ENCODE measurements at regions not wholly inside any gene's neighbourhood (a gene's known extent, or its start where the extent isn't known, plus 50 kb on each side); places are given as distances from the start of the nearest gene placed in this dataset.

GRCh38 chr2:129087133-129087813 is 768.6 kb upstream of the HS6ST1 start:
- no peaks in the 10 kb centered on the region for H3K36me3 ChIP-seq (ENCODE audit: control insufficient read depth, insufficient read depth, low read length)
- no peak overlapping the region for H3K27ac ChIP-seq (ENCODE audit: insufficient read depth, low read depth, low read length, poor library complexity, severe bottlenecking)
- H3K27me3 ChIP-seq (ENCODE audit: control insufficient read depth, insufficient read depth, low read length, poor library complexity, severe bottlenecking), result no peaks in the 10 kb centered on the region
- H3K9me3 ChIP-seq (ENCODE audit: control insufficient read depth, low read length), result no peaks in the 10 kb centered on the region
- H3K4me3 ChIP-seq (ENCODE audit: insufficient read depth, low read depth, low read length), result no peak overlapping the region
- no peaks in the 10 kb centered on the region for H3K4me1 ChIP-seq (ENCODE audit: control insufficient read depth, insufficient read depth, low read length)
- 88 to 95% methylated on average over 2 of the region's 2 CpGs for WGBS, 2 experiments

DNA sequence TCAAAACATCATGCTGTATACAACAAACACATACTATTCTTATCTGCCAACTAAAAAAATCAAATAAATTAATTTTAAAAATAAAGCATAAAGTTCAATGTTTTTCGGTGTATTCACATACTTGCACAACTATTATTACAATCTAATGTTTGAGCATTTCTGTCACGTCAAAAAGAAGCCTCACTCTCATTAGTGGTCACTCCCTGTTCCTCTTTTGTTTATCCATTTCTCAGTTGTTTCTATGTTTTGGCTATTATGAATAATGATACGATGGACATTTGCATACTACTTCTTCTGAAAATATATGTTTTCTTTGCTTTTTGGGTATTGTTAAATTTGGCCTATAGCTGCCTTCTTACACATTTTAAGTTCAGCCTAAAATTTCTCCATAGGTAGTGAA is 773.0 kb upstream of the HS6ST1 start:
- Histone ChIP-seq H3K4me3 (ENCODE audit: insufficient read depth, low read depth, low read length) (no peak overlapping the region), H3K4me1 (ENCODE audit: control insufficient read depth, insufficient read depth, low read length) (no peaks in the 10 kb centered on the region), H3K27ac (ENCODE audit: insufficient read depth, low read depth, low read length, poor library complexity, severe bottlenecking) (no peak overlapping the region), H3K9me3 (ENCODE audit: control insufficient read depth, low read length) (no peaks in the 10 kb centered on the region), H3K27me3 (ENCODE audit: control insufficient read depth, insufficient read depth, low read length, poor library complexity, severe bottlenecking) (no peaks in the 10 kb centered on the region), H3K36me3 (ENCODE audit: control insufficient read depth, insufficient read depth, low read length) (no peaks in the 10 kb centered on the region)
- WGBS, 2 experiments, result 84 to 100% methylated on average over 2 of the region's 3 CpGs

GRCh38 chr2:129092956-129093355 is 774.3 kb upstream of the HS6ST1 start:
- H3K4me3 ChIP-seq (ENCODE audit: insufficient read depth, low read depth, low read length), result no peak overlapping the region
- H3K9me3 ChIP-seq (ENCODE audit: control insufficient read depth, low read length), result no peaks in the 10 kb centered on the region
- no peaks in the 10 kb centered on the region for H3K4me1 ChIP-seq (ENCODE audit: control insufficient read depth, insufficient read depth, low read length)
- no peaks in the 10 kb centered on the region for H3K27me3 ChIP-seq (ENCODE audit: control insufficient read depth, insufficient read depth, low read length, poor library complexity, severe bottlenecking)
- 85 to 86% methylated on average over 5 of the region's 5 CpGs for WGBS, 2 experiments
- no peak overlapping the region for H3K27ac ChIP-seq (ENCODE audit: insufficient read depth, low read depth, low read length, poor library complexity, severe bottlenecking)
- no peaks in the 10 kb centered on the region for H3K36me3 ChIP-seq (ENCODE audit: control insufficient read depth, insufficient read depth, low read length)

- H3K27ac ChIP-seq (ENCODE audit: insufficient read depth, low read depth, low read length, poor library complexity, severe bottlenecking), result no peak overlapping the region
- no peaks in the 10 kb centered on the region for H3K9me3 ChIP-seq (ENCODE audit: control insufficient read depth, low read length)
- peaks cover 53% of the 10 kb centered on the region for H3K27me3 ChIP-seq (ENCODE audit: control insufficient read depth, insufficient read depth, low read length, poor library complexity, severe bottlenecking)
- 100% methylated on average over 2 of the region's 2 CpGs for WGBS, 2 experiments
- H3K4me3 ChIP-seq (ENCODE audit: insufficient read depth, low read depth, low read length), result no peak overlapping the region
- no peaks in the 10 kb centered on the region for H3K36me3 ChIP-seq (ENCODE audit: control insufficient read depth, insufficient read depth, low read length)
- H3K4me1 ChIP-seq (ENCODE audit: control insufficient read depth, insufficient read depth, low read length), result no peaks in the 10 kb centered on the region
Observed at GRCh38 chr2:129101186-129101585, 782.5 kb upstream of the HS6ST1 start.

DNA sequence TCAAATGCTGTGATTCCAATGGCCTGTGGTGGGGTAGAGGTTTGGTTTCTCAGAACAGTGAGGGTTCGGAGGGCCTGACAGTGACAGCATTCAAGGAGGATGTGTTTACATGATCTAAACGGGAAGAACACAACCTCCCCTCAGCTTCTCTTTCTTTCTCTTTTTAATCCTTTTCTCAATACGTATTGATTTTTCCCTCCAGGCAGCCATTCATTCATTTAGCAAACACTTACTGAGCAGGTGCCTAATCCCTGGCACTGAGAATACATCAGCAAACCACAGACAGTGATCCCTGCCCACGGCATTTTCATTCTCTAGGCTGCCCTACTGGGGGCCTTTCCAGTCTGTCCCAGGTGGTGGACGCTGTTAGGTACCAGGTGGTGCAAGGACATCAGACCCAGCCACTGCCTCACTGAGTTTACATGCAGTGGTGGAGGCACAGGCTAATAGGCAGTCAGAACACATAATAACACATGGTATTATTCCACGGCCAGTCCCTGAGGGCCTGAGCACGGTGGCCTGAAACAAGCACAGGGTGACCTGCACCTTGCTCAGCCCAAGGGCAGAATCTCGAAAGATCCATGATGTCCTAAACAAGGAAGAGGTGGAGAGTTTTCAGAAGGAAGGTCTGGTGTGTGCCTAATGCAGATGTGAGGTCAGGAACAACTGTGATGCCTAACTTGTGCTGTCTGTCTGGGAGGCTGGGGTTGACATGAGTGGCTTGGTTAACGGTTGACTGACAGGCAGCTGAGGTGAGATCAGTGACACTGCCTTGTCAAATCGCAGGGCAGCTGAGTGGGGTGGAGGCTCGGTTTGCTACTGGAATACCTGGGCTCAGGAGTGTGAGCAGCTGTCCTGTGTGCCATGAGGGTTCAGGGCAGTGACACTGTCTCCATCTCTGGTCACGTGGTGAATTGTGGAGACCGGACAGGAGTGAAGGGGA is 785.5 kb upstream of the HS6ST1 start:
- Histone ChIP-seq H3K27ac (ENCODE audit: insufficient read depth, low read depth, low read length, poor library complexity, severe bottlenecking) (no peak overlapping the region), H3K4me3 (ENCODE audit: insufficient read depth, low read depth, low read length) (no peak overlapping the region), H3K9me3 (ENCODE audit: control insufficient read depth, low read length) (no peaks in the 10 kb centered on the region), H3K27me3 (ENCODE audit: control insufficient read depth, insufficient read depth, low read length, poor library complexity, severe bottlenecking) (peaks cover 59% of the 10 kb centered on the region), H3K36me3 (ENCODE audit: control insufficient read depth, insufficient read depth, low read length) (no peaks in the 10 kb centered on the region), H3K4me1 (ENCODE audit: control insufficient read depth, insufficient read depth, low read length) (no peaks in the 10 kb centered on the region)
- 59 to 61% methylated on average over 13 of the region's 13 CpGs for WGBS, 2 experiments

DNA sequence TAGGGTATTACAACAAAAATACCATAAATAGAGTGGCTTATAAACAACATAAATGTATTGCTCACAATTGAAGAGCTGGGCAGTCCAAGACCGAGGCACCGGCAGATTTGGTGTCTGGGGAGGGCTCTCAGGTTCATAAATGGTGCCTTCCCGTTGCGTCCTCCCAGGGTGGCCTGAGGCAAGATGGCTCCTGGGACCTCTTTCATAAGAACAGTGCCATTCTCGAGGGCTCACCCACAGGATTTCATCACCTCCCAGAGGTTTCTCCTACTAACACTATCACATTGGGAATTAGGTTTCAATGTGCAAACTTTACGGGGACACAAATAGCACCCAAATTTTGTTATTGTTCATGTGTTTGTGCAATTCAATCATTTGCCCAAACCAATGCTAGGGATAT is 793.5 kb upstream of the HS6ST1 start:
- H3K36me3 ChIP-seq (ENCODE audit: control insufficient read depth, insufficient read depth, low read length), result no peaks in the 10 kb centered on the region
- H3K4me1 ChIP-seq (ENCODE audit: control insufficient read depth, insufficient read depth, low read length), result no peaks in the 10 kb centered on the region
- H3K27ac ChIP-seq (ENCODE audit: insufficient read depth, low read depth, low read length, poor library complexity, severe bottlenecking), result no peak overlapping the region
- no peak overlapping the region for H3K4me3 ChIP-seq (ENCODE audit: insufficient read depth, low read depth, low read length)
- H3K27me3 ChIP-seq (ENCODE audit: control insufficient read depth, insufficient read depth, low read length, poor library complexity, severe bottlenecking), result no peaks in the 10 kb centered on the region
- no peaks in the 10 kb centered on the region for H3K9me3 ChIP-seq (ENCODE audit: control insufficient read depth, low read length)
- WGBS, 2 experiments, result 93% methylated on average over 6 of the region's 6 CpGs

- Histone ChIP-seq H3K4me1 (ENCODE audit: control insufficient read depth, insufficient read depth, low read length) (no peaks in the 10 kb centered on the region), H3K36me3 (ENCODE audit: control insufficient read depth, insufficient read depth, low read length) (no peaks in the 10 kb centered on the region), H3K27ac (ENCODE audit: insufficient read depth, low read depth, low read length, poor library complexity, severe bottlenecking) (no peak overlapping the region), H3K27me3 (ENCODE audit: control insufficient read depth, insufficient read depth, low read length, poor library complexity, severe bottlenecking) (no peaks in the 10 kb centered on the region), H3K4me3 (ENCODE audit: insufficient read depth, low read depth, low read length) (no peak overlapping the region), H3K9me3 (ENCODE audit: control insufficient read depth, low read length) (no peaks in the 10 kb centered on the region)
- 92 to 97% methylated on average over 3 to 6 of the region's 6 CpGs for WGBS, 2 experiments
Observed at GRCh38 chr2:129113776-129114175, 795.1 kb upstream of the HS6ST1 start.

DNA sequence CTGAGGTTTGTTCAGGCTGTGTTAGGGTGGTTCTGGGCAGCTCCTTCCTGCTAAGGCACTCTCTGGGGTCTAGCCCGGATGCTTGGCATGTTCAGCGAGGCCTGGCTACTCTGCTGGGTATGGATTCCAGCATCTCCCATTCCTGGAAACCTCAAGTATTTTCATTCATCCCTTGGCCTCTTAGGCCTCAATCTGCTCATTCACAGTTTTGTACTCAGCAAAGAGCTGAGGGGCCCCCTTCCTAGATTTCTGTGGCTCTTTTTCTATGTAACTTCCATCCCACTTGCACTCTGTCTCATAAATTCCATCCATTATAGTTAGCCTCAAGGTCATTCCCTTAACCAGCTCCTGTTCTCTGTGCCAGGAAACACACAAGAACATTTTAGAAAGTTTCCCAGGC is 798.8 kb upstream of the HS6ST1 start:
- Histone ChIP-seq H3K36me3 (ENCODE audit: control insufficient read depth, insufficient read depth, low read length) (no peaks in the 10 kb centered on the region), H3K9me3 (ENCODE audit: control insufficient read depth, low read length) (no peaks in the 10 kb centered on the region), H3K27ac (ENCODE audit: insufficient read depth, low read depth, low read length, poor library complexity, severe bottlenecking) (no peak overlapping the region), H3K4me3 (ENCODE audit: insufficient read depth, low read depth, low read length) (no peak overlapping the region), H3K4me1 (ENCODE audit: control insufficient read depth, insufficient read depth, low read length) (no peaks in the 10 kb centered on the region), H3K27me3 (ENCODE audit: control insufficient read depth, insufficient read depth, low read length, poor library complexity, severe bottlenecking) (no peaks in the 10 kb centered on the region)
- 94 to 100% methylated on average over 2 of the region's 2 CpGs for WGBS, 2 experiments

- no peak overlapping the region for H3K4me3 ChIP-seq (ENCODE audit: insufficient read depth, low read depth, low read length)
- H3K9me3 ChIP-seq (ENCODE audit: control insufficient read depth, low read length), result no peaks in the 10 kb centered on the region
- H3K27ac ChIP-seq (ENCODE audit: insufficient read depth, low read depth, low read length, poor library complexity, severe bottlenecking), result no peak overlapping the region
- no peaks in the 10 kb centered on the region for H3K4me1 ChIP-seq (ENCODE audit: control insufficient read depth, insufficient read depth, low read length)
- no peaks in the 10 kb centered on the region for H3K36me3 ChIP-seq (ENCODE audit: control insufficient read depth, insufficient read depth, low read length)
- H3K27me3 ChIP-seq (ENCODE audit: control insufficient read depth, insufficient read depth, low read length, poor library complexity, severe bottlenecking), result no peaks in the 10 kb centered on the region
Observed at GRCh38 chr2:129118296-129118695, 799.6 kb upstream of the HS6ST1 start.

DNA sequence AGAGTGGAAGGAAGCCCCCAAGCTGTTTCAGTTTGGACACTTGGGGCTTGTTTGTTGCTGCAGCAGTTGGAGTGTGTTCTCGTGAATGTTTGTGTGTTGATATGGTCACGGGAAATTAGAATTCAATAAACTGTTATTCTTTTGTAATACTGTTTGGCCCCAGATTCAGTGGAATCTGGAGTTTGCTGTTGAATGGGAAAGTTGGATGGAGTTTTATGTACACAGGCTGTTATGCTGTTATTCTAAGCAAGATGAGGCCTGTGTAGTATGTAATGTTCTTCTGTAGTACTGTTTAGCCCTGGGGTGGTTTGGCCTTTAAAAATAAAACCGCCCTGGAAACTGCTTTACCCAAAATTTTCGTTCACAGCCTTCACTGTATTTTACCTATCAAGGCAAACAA is 810.4 kb upstream of the HS6ST1 start:
- Histone ChIP-seq H3K36me3 (ENCODE audit: control insufficient read depth, insufficient read depth, low read length) (no peaks in the 10 kb centered on the region), H3K27me3 (ENCODE audit: control insufficient read depth, insufficient read depth, low read length, poor library complexity, severe bottlenecking) (no peaks in the 10 kb centered on the region), H3K9me3 (ENCODE audit: control insufficient read depth, low read length) (no peaks in the 10 kb centered on the region), H3K4me1 (ENCODE audit: control insufficient read depth, insufficient read depth, low read length) (no peaks in the 10 kb centered on the region), H3K27ac (ENCODE audit: insufficient read depth, low read depth, low read length, poor library complexity, severe bottlenecking) (no peak overlapping the region), H3K4me3 (ENCODE audit: insufficient read depth, low read depth, low read length) (no peak overlapping the region)
- WGBS, 2 experiments, result 92 to 97% methylated on average over 3 to 4 of the region's 4 CpGs
